ENCODE measurements at regions not wholly inside any gene's neighbourhood (a gene's known extent, or its start where the extent isn't known, plus 50 kb on each side); places are given as distances from the start of the nearest gene placed in this dataset.

- TF ChIP-seq POLR2AphosphoS5 (IDR thresholded peaks at IDR 0.05) (no peak), CTCF (IDR thresholded peaks at IDR 0.05 in 8 of 11, conservative IDR thresholded peaks at IDR 0.05 in 3 of 11) (no peak), POLR2A (IDR thresholded peaks at IDR 0.05) (no peak)
- 73 to 84% (median 79%) methylated on average over 10 of the region's 10 CpGs for WGBS, 5 donors
- Histone ChIP-seq H3K9me3 (peaks cover 0 to 19% (median 12%) of the 10 kb centered on the region in 8 donors), H3K4me1 (no peaks in the 10 kb centered on the region), H3K27ac (no peak overlapping the region), H3K4me3 (no peak overlapping the region), H3K36me3 (no peaks in the 10 kb centered on the region), H3K27me3 (replicated peaks in 1 of 7) (peaks cover 0 to 15% (median 0%) of the 10 kb centered on the region in 7 donors)
- DNase-seq, result no peak
- intact Hi-C loops (cut with DNase I; ENCODE audit: low total_unique reads), result no loop called here
Observed at GRCh38 chr20:4533368-4534133, 152.7 kb upstream of the PRNP start.

GRCh38 chr20:4532772-4533171 is 153.5 kb upstream of the PRNP start:
- no peaks in the 10 kb centered on the region for H3K36me3 ChIP-seq
- H3K27ac ChIP-seq, result no peak overlapping the region
- 68 to 79% (median 75%) methylated on average over 1 of the region's 1 CpG for WGBS, 5 donors
- intact Hi-C loops (cut with DNase I; ENCODE audit: low total_unique reads), result no loop called here
- DNase-seq, result no peak
- no peak overlapping the region for H3K4me3 ChIP-seq
- H3K27me3 ChIP-seq (replicated peaks in 1 of 7), result peaks cover 0 to 15% (median 0%) of the 10 kb centered on the region in 7 donors
- peaks cover 0 to 25% (median 18%) of the 10 kb centered on the region in 8 donors for H3K9me3 ChIP-seq
- H3K4me1 ChIP-seq, result no peaks in the 10 kb centered on the region
- TF ChIP-seq POLR2A (IDR thresholded peaks at IDR 0.05) (no peak), CTCF (IDR thresholded peaks at IDR 0.05 in 8 of 11, conservative IDR thresholded peaks at IDR 0.05 in 3 of 11) (no peak), POLR2AphosphoS5 (IDR thresholded peaks at IDR 0.05) (no peak)

- no peak overlapping the region for H3K4me3 ChIP-seq
- no peaks in the 10 kb centered on the region for H3K36me3 ChIP-seq
- intact Hi-C loops (cut with DNase I; ENCODE audit: low total_unique reads), result no loop called here
- 69 to 100% (median 88%) methylated on average over 1 of the region's 1 CpG for WGBS, 5 donors
- peaks cover 0 to 6% (median 0%) of the 10 kb centered on the region in 7 donors for H3K27me3 ChIP-seq (replicated peaks in 1 of 7)
- TF ChIP-seq POLR2AphosphoS5 (IDR thresholded peaks at IDR 0.05), result no peak
- TF ChIP-seq CTCF (IDR thresholded peaks at IDR 0.05 in 8 of 11, conservative IDR thresholded peaks at IDR 0.05 in 3 of 11), result no peak
- TF ChIP-seq POLR2A (IDR thresholded peaks at IDR 0.05), result no peak
- H3K27ac ChIP-seq, result no peak overlapping the region
- no peak for DNase-seq
- H3K4me1 ChIP-seq, result no peaks in the 10 kb centered on the region
- H3K9me3 ChIP-seq, result peaks cover 0 to 28% (median 24%) of the 10 kb centered on the region in 8 donors
Observed at GRCh38 chr20:4524792-4525191, 161.5 kb upstream of the PRNP start.

- Histone ChIP-seq H3K27ac (no peak overlapping the region), H3K4me3 (no peak overlapping the region), H3K27me3 (replicated peaks in 1 of 7) (peaks cover 0 to 10% (median 0%) of the 10 kb centered on the region in 7 donors), H3K36me3 (no peaks in the 10 kb centered on the region), H3K9me3 (peaks cover 0 to 24% (median 20%) of the 10 kb centered on the region in 8 donors), H3K4me1 (no peaks in the 10 kb centered on the region)
- 91 to 96% (median 95%) methylated on average over 3 of the region's 3 CpGs for WGBS, 5 donors
- TF ChIP-seq POLR2A (IDR thresholded peaks at IDR 0.05) (no peak), CTCF (IDR thresholded peaks at IDR 0.05 in 8 of 11, conservative IDR thresholded peaks at IDR 0.05 in 3 of 11) (no peak), POLR2AphosphoS5 (IDR thresholded peaks at IDR 0.05) (no peak)
- DNase-seq, result no peak
- intact Hi-C loops (cut with DNase I; ENCODE audit: low total_unique reads), result no loop called here
Observed at GRCh38 chr20:4524307-4524706, 161.9 kb upstream of the PRNP start.
